Sigmoid colon (tissue), 4 donors: ENCODE measurements at regions not wholly inside any gene's neighbourhood (a gene's known extent, or its start where the extent isn't known, plus 50 kb on each side); places are given as distances from the start of the nearest gene placed in this dataset.

Experiments used
- CTCF ChIP-seq, 4 experiments: fragments of 450-650 bp in 3 of 4; fragments of 200-600 bp in 1 of 4; IDR thresholded peaks; one replicate each; pipeline ENCODE4 v1.5.1; 2016 to 2019; ENCODE audit warnings: antibody characterized with exemption in 4 of 4, mild to moderate bottlenecking in 3 of 4, moderate library complexity in 2 of 4
- POLR2A ChIP-seq, 2 donors: fragments of 450-650 bp; IDR thresholded peaks; one replicate each; pipeline ENCODE4 v1.6.1; 2016; ENCODE audit warnings: antibody characterized with exemption in 2 of 2, mild to moderate bottlenecking in 2 of 2, moderate library complexity in 2 of 2
- POLR2AphosphoS5 ChIP-seq, 4 donors: sonication (generic); formaldehyde crosslinking; IDR thresholded peaks; one replicate each; pipeline ENCODE4 v1.6.1; 2017; ENCODE audit warnings: antibody characterized with exemption in 4 of 4

GRCh38 chr20:59495166-59495565 lies 109.2 kb upstream of the PHACTR3 start:
- TF ChIP-seq POLR2A (IDR thresholded peaks at IDR 0.05) (no peak), POLR2AphosphoS5 (IDR thresholded peaks at IDR 0.05) (no peak), CTCF (IDR thresholded peaks at IDR 0.05) (no peak)
